AG04449 (cell line): ENCODE measurements at regions not wholly inside any gene's neighbourhood (a gene's known extent, or its start where the extent isn't known, plus 50 kb on each side); places are given as distances from the start of the nearest gene placed in this dataset.

Experiments
- CTCF ChIA-PET: fragments of 350-600 bp; formaldehyde crosslinking; extraction: SDS; loops from one replicate; lab custom pipeline; 2021; ENCODE audit warnings: antibody characterized with exemption; lab: Yijun Ruan, JAX
- POLR2A ChIA-PET: fragments of 400-600, 350-600 bp; formaldehyde crosslinking; extraction: SDS; loops from one replicate; lab custom pipeline; 2020; ENCODE audit warnings: antibody characterized with exemption, inconsistent platforms; lab: Yijun Ruan, JAX
- DNase-seq: peaks from one replicate; pipeline ENCODE4 v3.0.0-alpha.2; 2010; ENCODE audit warnings: low read depth, low spot score
- H3K4me3 ChIP-seq: 2 replicates; pipeline ENCODE4 v1.5.1; 2011; ENCODE audit warnings: low read depth, mild to moderate bottlenecking, control low read depth, low read length
- CTCF ChIP-seq: IDR thresholded peaks from one replicate; pipeline ENCODE4 v1.5.1; 2011; ENCODE audit warnings: mild to moderate bottlenecking, moderate library complexity, low read length, control low read depth, inconsistent platforms; ENCODE audit not compliant: insufficient read depth; ENCODE audit errors: missing control alignments

DNA sequence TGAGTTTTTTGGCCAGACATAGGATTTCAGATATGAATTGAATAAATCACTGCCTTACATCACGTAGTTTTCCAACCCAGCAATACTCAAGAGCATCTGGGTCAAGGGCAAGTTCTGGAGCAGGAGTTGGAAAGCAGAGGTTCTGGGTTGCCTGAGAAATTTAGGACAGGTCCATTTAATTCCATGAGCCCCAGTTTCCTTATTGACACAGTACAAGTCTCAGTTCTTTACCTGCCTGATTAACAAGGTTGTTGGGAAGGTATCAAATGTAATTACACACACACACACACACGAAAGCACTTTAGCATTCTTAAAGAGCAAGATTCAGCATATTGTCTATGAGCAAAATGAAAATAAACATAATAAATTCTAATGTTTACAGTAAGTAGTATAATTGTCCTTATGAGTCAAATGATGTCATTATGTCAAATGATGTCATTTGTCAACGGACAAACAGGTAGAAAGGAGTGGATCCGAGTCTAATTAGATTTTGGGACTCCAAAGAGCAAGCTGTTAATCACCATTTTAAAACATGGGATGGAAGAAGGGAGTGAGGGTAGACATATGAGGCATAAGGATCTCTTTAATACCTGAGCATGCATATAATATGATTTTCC, 268.4 kb upstream of the ARGLU1 start:
- no peak for DNase-seq
- ChIA-PET CTCF (no interaction called here), POLR2A (no interaction called here)
- no peak overlapping the region for H3K4me3 ChIP-seq
- no peak for TF ChIP-seq CTCF

DNA sequence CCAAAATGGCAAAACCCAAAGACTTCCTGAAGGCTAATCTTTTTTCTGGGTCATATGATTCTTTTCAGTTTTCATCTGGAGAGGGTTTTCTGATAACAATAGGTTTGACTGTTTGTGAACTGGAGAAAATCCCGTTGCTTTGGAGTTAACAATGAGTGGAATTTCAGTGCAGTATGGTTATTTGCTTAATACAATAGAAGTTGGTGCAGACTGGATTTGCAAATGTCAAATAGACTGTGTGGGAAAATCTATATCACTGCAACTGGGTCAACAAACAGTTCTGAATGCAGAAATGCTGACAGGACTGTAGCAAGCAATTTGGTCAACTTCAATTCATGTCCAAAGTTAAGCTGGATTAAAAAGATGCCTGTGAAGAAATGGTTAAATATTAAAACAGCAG, 267.5 kb upstream of the ARGLU1 start:
- TF ChIP-seq CTCF = no peak
- H3K4me3 ChIP-seq = no peak overlapping the region
- DNase-seq = no peak
- POLR2A ChIA-PET = no interaction called here
- CTCF ChIA-PET = no interaction called here

DNA sequence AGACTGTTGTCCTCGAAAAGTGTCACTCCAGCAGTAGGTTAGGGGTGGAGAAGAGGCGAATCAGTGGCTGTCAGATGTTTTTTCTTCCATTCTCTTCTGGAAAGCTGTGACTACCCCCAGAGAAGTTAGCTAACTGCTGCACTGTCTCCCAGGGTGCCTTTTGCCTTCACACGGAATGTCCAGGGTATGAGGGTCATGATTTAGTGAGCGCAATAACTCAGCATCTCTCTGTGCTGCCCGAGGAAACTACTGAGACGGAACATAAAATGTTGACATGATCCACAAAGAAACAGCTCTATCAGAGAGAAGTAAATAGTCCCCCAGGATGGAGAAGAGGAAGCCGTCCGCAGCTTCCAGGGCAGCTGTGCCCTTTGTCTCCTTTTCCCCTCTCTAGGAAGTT, 254.0 kb upstream of the ARGLU1 start:
- CTCF ChIA-PET = no interaction called here
- no peak for TF ChIP-seq CTCF
- POLR2A ChIA-PET = no interaction called here
- no peak for DNase-seq
- H3K4me3 ChIP-seq = no peak overlapping the region

DNA sequence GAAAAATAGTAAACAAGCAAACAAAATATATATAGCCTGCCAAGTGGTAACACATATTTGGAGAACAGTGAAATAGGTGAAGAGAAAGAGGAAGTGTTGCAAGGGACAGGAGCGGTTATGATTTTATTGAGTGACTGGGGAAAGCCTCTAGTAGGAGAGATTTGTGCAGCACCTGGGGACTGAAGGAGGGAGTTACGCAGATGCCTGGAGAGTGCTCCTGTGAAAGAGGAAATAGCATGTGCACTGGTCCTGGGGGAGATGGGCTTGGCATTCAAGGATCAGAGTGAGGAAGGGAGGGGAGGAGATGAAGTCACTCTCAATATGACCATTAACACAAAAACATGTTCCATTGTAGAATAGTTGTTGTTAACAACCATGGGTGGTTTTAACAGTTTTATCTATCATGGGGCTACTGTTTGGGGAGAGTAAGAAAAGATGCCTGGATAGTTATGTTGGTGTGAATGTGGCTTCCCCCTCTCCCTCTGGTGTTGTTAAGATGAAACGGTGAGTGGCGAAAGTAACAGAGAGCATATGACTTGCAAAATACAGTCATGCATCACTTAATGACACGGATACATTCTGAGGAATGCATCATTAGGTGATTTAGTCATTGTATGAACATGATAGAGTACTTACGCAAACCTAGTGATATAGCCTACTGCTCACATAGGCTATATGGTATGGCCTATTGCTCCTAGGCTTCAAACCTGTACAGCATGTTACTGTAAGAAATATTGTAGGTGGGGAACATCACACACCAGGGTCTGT, 251.7 kb upstream of the ARGLU1 start:
- ChIA-PET CTCF (no interaction called here), POLR2A (no interaction called here)
- no peak for DNase-seq
- no peak for TF ChIP-seq CTCF
- H3K4me3 ChIP-seq = no peak overlapping the region

DNA sequence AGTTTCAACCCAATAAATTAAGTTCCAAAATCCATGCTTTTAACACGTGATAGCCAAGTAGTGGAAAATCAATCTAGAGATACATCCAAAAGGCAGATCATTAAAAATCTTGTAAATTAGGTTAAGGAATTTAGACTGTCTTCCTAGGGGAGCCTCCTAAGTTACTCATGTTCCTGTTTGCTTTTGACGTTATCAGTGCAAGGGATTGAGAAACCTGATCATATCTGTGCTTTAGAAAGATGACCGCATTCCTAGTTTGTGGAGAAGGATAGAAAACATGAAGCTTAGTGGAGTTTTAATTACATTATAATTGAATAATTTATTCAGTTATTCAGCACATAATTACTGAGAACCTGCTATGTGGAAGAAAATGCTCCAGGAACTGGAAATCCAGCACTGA, 251.0 kb upstream of the ARGLU1 start:
- no peak for DNase-seq
- no peak for TF ChIP-seq CTCF
- ChIA-PET CTCF (no interaction called here), POLR2A (no interaction called here)
- no peak overlapping the region for H3K4me3 ChIP-seq

- H3K4me3 ChIP-seq = no peak overlapping the region
- ChIA-PET POLR2A (no interaction called here), CTCF (no interaction called here)
- TF ChIP-seq CTCF = no peak
- no peak for DNase-seq
Measured at GRCh38 chr13:106815545-106815944, 247.6 kb upstream of the ARGLU1 start.
